PC-3 (cell line): ENCODE measurements at regions not wholly inside any gene's neighbourhood (a gene's known extent, or its start where the extent isn't known, plus 50 kb on each side); places are given as distances from the start of the nearest gene placed in this dataset.

Experiments
- ATAC-seq: fragments of 200-7000 bp; cut with Tn5 transposase; 2 replicates; pipeline ENCODE4 v1.9.1; 2020; ENCODE audit warnings: mild to moderate bottlenecking, moderate library complexity
- BruUV-seq: library from RNA; stranded (reverse); fragments of 400-500 nt; replicated peaks from 2 replicates; lab custom pipeline; 2021; lab: Mats Ljungman, UMichigan
- CTCF ChIA-PET: fragments of 300-600 bp; sonication (Branson Sonifier 250); formaldehyde crosslinking; loops from one replicate; lab custom pipeline; 2022; ENCODE audit warnings: antibody characterized with exemption; lab: Charles Lee
- POLR2A ChIA-PET: fragments of 300-600 bp; sonication (Branson Sonifier 250); formaldehyde crosslinking; loops from one replicate; lab custom pipeline; 2022; ENCODE audit warnings: antibody characterized with exemption; ENCODE audit not compliant: unreplicated experiment; lab: Charles Lee
- DNase-seq: peaks from one replicate; pipeline ENCODE4 v3.0.0-alpha.2; 2015
- H2AFZ ChIP-seq: fragments of 300-600 bp; sonication (generic); 2 replicates; pipeline ENCODE4 v1.6.0; 2016; ENCODE audit warnings: antibody characterized with exemption, low read length
- H3F3A ChIP-seq: fragments of 300-600 bp; sonication (generic); one replicate; pipeline ENCODE4 v1.6.0; 2017; ENCODE audit warnings: antibody characterized with exemption, low read length, control low read depth, mild to moderate bottlenecking; ENCODE audit not compliant: unreplicated experiment
- H3K27ac ChIP-seq: fragments of 300-600 bp; sonication (generic); 2 replicates; pipeline ENCODE4 v1.5.1; 2016; ENCODE audit warnings: mild to moderate bottlenecking, low read length
- H3K27me3 ChIP-seq: fragments of 300-600 bp; sonication (generic); 2 replicates; pipeline ENCODE4 v1.6.1; 2016; ENCODE audit warnings: low read length, mixed read lengths
- H3K36me3 ChIP-seq: fragments of 300-600 bp; sonication (generic); 2 replicates; pipeline ENCODE4 v1.6.1; 2016; ENCODE audit warnings: low read depth, mixed run types, low read length, mixed read lengths
- H3K4me1 ChIP-seq: fragments of 300-600 bp; sonication (generic); 2 replicates; pipeline ENCODE4 v1.5.1; 2016; ENCODE audit warnings: low read length; ENCODE audit not compliant: insufficient read depth
- H3K4me2 ChIP-seq: fragments of 300-600 bp; sonication (generic); 2 replicates; pipeline ENCODE4 v1.6.0; 2016; ENCODE audit warnings: low read length
- H3K4me3 ChIP-seq: fragments of 300-600 bp; sonication (generic); 2 replicates; pipeline ENCODE4 v1.5.1; 2016; ENCODE audit warnings: mild to moderate bottlenecking, low read length, mixed read lengths
- H3K79me2 ChIP-seq: fragments of 300-600 bp; sonication (generic); 2 replicates; pipeline ENCODE4 v1.6.1; 2017; ENCODE audit warnings: low read length, mixed read lengths
- H3K9ac ChIP-seq: fragments of 300-600 bp; sonication (generic); 2 replicates; pipeline ENCODE4 v1.6.0; 2016; ENCODE audit warnings: mild to moderate bottlenecking, low read length
- H3K9me2 ChIP-seq: fragments of 300-600 bp; sonication (generic); replicated peaks from 2 replicates; pipeline ENCODE4 v1.6.1; 2016; ENCODE audit warnings: mixed run types, low read length, mixed read lengths
- H3K9me3 ChIP-seq: fragments of 300-600 bp; sonication (generic); 2 replicates; pipeline ENCODE4 v1.6.1; 2016; ENCODE audit warnings: low read length, mixed read lengths
- H4K20me1 ChIP-seq: fragments of 300-600 bp; sonication (generic); 2 replicates; pipeline ENCODE4 v1.6.1; 2016; ENCODE audit warnings: low read length, mixed read lengths
- CTCF ChIP-seq: fragments of 300-600 bp; sonication (generic); conservative IDR thresholded peaks from 2 replicates; pipeline ENCODE4 v1.5.1; 2017; ENCODE audit warnings: antibody characterized with exemption, low read depth, mild to moderate bottlenecking, low read length
- EZH2 ChIP-seq: fragments of 300-600 bp; sonication (generic); IDR thresholded peaks from one replicate; pipeline ENCODE4 v1.6.1; 2017; ENCODE audit warnings: antibody characterized with exemption, mild to moderate bottlenecking, low read length; ENCODE audit not compliant: unreplicated experiment
- EZH2phosphoT487 ChIP-seq: fragments of 300-600 bp; sonication (generic); IDR thresholded peaks from 2 replicates; pipeline ENCODE4 v1.6.1; 2018; ENCODE audit warnings: mild to moderate bottlenecking, antibody characterized with exemption, low read length, borderline replicate concordance
- intact Hi-C: fragments of 100-400 bp; cut with micrococcal nuclease; formaldehyde crosslinking; loops from 2 replicates; pipeline ENCODE4 v1.9.0; 2023

DNA sequence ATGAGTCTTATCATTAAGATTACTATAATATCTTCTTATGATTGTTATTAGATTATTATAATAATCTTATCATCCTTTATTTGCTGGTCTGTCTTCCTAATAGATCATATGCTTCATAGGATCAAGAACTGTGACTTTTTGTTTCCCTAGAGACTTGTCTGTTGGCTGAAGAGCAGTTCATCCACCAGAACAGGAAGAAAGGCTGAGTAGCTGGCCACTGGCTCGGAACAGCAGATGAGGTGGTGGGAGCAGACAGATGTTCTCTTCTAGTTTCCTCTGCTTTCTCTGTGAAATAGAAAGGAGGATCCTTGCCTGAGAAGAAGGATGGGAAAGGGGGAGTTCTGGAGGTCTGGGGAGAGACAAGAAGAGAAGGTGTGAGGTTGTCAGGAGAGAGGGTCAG lies 120.0 kb downstream of the CCNA1 start:
- no peaks in the 10 kb centered on the region for H3K9me2 ChIP-seq
- intact Hi-C loops = no loop called here
- H3F3A ChIP-seq = no peaks in the 10 kb centered on the region
- no peak overlapping the region for H3K4me2 ChIP-seq
- BruUV-seq = no TSS peak
- H3K9me3 ChIP-seq = no peaks in the 10 kb centered on the region
- ATAC-seq (no peak), DNase-seq (no peak)
- H3K9ac ChIP-seq = no peak overlapping the region
- H3K4me1 ChIP-seq = no peaks in the 10 kb centered on the region
- ChIA-PET CTCF (no interaction called here), POLR2A (no interaction called here)
- TF ChIP-seq EZH2 (no peak), CTCF (no peak), EZH2phosphoT487 (no peak)
- H3K27me3 ChIP-seq = no peaks in the 10 kb centered on the region
- no peaks in the 10 kb centered on the region for H3K36me3 ChIP-seq
- H3K4me3 ChIP-seq = no peak overlapping the region
- H3K27ac ChIP-seq = no peak overlapping the region
- H2AFZ ChIP-seq = no peak overlapping the region
- H4K20me1 ChIP-seq = no peaks in the 10 kb centered on the region
- H3K79me2 ChIP-seq = no peaks in the 10 kb centered on the region

DNA sequence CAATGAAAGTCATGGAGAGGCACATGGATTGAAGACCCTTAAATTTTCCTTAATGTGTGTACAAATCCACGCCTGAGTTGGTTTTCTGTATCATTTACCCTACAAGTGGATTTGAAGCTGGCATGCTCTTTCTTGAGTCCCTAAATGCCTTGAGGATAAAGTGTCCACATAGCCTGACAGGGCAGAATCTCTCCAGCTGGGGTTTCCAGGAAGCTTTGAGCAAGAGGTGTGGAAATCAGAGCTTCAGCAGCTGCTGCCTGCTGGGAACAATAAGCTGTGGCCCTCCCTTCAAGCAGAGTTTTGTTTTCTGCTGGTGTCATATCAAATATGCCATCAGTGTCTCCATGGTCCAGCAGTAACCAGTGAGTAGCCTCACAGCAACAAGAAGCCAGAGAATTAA lies 120.3 kb upstream of the SERTM1 start:
- Histone ChIP-seq H3K9ac (no peak overlapping the region), H3F3A (no peaks in the 10 kb centered on the region), H3K4me3 (no peak overlapping the region), H3K4me1 (no peaks in the 10 kb centered on the region), H4K20me1 (no peaks in the 10 kb centered on the region), H3K27ac (no peak overlapping the region), H3K79me2 (no peaks in the 10 kb centered on the region), H3K9me2 (no peaks in the 10 kb centered on the region), H3K9me3 (no peaks in the 10 kb centered on the region), H3K27me3 (no peaks in the 10 kb centered on the region), H3K36me3 (no peaks in the 10 kb centered on the region), H2AFZ (no peak overlapping the region), H3K4me2 (no peak overlapping the region)
- no peak for ATAC-seq
- CTCF ChIA-PET = no interaction called here
- no peak for DNase-seq
- POLR2A ChIA-PET = no interaction called here
- TF ChIP-seq CTCF (no peak), EZH2phosphoT487 (no peak), EZH2 (no peak)
- intact Hi-C loops = no loop called here
- no TSS peak for BruUV-seq

GRCh38 chr13:36555151-36555986 lies 118.5 kb upstream of the SERTM1 start:
- no peak for ATAC-seq
- no peak for TF ChIP-seq EZH2
- TF ChIP-seq CTCF = no peak
- no peak for TF ChIP-seq EZH2phosphoT487

More at GRCh38 chr13:36555151-36555986, 118.5 kb upstream of the SERTM1 start:
- no peak overlapping the region for H3K4me3 ChIP-seq
- no peaks in the 10 kb centered on the region for H3K36me3 ChIP-seq
- H3K9ac ChIP-seq = no peak overlapping the region
- no peaks in the 10 kb centered on the region for H3K9me2 ChIP-seq
- no peak for DNase-seq
- H3K27ac ChIP-seq = no peak overlapping the region
- no peak overlapping the region for H2AFZ ChIP-seq
- intact Hi-C loops = no loop called here
- CTCF ChIA-PET = no interaction called here
- H3K4me1 ChIP-seq = no peaks in the 10 kb centered on the region
- H3F3A ChIP-seq = no peaks in the 10 kb centered on the region
- BruUV-seq = no TSS peak
- H3K4me2 ChIP-seq = no peak overlapping the region
- no peaks in the 10 kb centered on the region for H3K79me2 ChIP-seq
- H4K20me1 ChIP-seq = no peaks in the 10 kb centered on the region
- H3K27me3 ChIP-seq = peaks cover 11% of the 10 kb centered on the region; the same call in 1 of the 2 replicates
- H3K9me3 ChIP-seq = no peaks in the 10 kb centered on the region
- POLR2A ChIA-PET = no interaction called here
